Ishikawa (cell line): ENCODE measurements at regions not wholly inside any gene's neighbourhood (a gene's known extent, or its start where the extent isn't known, plus 50 kb on each side); places are given as distances from the start of the nearest gene placed in this dataset.

ENCODE experiments used
- CREB1 ChIP-seq: IDR thresholded peaks from 2 replicates; pipeline ENCODE4 v1.6.1; 2012; ENCODE audit warnings: low read depth
- EGR1 ChIP-seq: IDR thresholded peaks from 2 replicates; pipeline ENCODE4 v1.6.1; 2012
- EP300 ChIP-seq: IDR thresholded peaks from 2 replicates; pipeline ENCODE4 v1.6.1; 2012; ENCODE audit warnings: borderline replicate concordance
- NFIC ChIP-seq: IDR thresholded peaks from 2 replicates; pipeline ENCODE4 v1.6.1; 2012
- RAD21 ChIP-seq: IDR thresholded peaks from 2 replicates; pipeline ENCODE4 v1.6.1; 2012; ENCODE audit warnings: low read depth
- TAF1 ChIP-seq: IDR thresholded peaks from 2 replicates; pipeline ENCODE4 v1.6.1; 2012; ENCODE audit warnings: low read depth, mild to moderate bottlenecking
- TCF12 ChIP-seq: IDR thresholded peaks from 2 replicates; pipeline ENCODE4 v1.6.1; 2012; ENCODE audit warnings: low read depth
- TEAD4 ChIP-seq: IDR thresholded peaks from 2 replicates; pipeline ENCODE4 v1.6.1; 2012
- YY1 ChIP-seq: IDR thresholded peaks from 2 replicates; pipeline ENCODE4 v1.6.1; 2012; ENCODE audit warnings: low read depth
- ZBTB7A ChIP-seq: IDR thresholded peaks from 2 replicates; pipeline ENCODE4 v1.6.1; 2012; ENCODE audit warnings: low read depth
- TF ChIP-seq, protein P1 (sequence below): IDR thresholded peaks from 2 replicates; pipeline ENCODE4 v1.6.1; 2012; ENCODE audit warnings: low read depth, mild to moderate bottlenecking
- TF ChIP-seq, protein P2 (sequence below): IDR thresholded peaks from 2 replicates; pipeline ENCODE4 v1.6.1; 2012

DNA sequence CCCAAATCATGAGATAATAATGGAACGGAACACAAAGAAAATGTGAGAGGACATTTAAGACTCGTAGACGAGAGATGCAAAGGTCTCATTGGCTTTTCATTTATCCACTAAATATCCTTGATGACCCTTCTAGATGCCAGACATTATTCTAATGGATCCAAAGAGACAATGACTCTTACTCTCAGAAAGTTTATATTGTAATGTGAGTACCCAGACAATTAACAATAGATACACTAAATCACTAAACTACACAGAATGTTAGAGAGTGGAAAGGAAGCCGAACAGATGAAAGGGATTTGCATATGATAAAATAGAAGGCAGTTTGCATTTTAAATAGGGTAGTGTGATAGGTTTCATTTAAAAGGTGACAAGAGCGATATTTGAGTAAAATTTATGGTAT, 973.3 kb downstream of the TAF11L14 start:
- TF ChIP-seq TCF12, result no peak
- TF ChIP-seq TAF1, result no peak
- TF ChIP-seq, protein P1, sequence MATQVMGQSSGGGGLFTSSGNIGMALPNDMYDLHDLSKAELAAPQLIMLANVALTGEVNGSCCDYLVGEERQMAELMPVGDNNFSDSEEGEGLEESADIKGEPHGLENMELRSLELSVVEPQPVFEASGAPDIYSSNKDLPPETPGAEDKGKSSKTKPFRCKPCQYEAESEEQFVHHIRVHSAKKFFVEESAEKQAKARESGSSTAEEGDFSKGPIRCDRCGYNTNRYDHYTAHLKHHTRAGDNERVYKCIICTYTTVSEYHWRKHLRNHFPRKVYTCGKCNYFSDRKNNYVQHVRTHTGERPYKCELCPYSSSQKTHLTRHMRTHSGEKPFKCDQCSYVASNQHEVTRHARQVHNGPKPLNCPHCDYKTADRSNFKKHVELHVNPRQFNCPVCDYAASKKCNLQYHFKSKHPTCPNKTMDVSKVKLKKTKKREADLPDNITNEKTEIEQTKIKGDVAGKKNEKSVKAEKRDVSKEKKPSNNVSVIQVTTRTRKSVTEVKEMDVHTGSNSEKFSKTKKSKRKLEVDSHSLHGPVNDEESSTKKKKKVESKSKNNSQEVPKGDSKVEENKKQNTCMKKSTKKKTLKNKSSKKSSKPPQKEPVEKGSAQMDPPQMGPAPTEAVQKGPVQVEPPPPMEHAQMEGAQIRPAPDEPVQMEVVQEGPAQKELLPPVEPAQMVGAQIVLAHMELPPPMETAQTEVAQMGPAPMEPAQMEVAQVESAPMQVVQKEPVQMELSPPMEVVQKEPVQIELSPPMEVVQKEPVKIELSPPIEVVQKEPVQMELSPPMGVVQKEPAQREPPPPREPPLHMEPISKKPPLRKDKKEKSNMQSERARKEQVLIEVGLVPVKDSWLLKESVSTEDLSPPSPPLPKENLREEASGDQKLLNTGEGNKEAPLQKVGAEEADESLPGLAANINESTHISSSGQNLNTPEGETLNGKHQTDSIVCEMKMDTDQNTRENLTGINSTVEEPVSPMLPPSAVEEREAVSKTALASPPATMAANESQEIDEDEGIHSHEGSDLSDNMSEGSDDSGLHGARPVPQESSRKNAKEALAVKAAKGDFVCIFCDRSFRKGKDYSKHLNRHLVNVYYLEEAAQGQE, result no peak
- no peak for TF ChIP-seq NFIC
- no peak for TF ChIP-seq CREB1
- TF ChIP-seq, protein P2, sequence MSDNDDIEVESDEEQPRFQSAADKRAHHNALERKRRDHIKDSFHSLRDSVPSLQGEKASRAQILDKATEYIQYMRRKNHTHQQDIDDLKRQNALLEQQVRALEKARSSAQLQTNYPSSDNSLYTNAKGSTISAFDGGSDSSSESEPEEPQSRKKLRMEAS, result no peak
- no peak for TF ChIP-seq YY1
- TF ChIP-seq TEAD4, result no peak
- no peak for TF ChIP-seq EP300
- no peak for TF ChIP-seq EGR1
- no peak for TF ChIP-seq ZBTB7A
- no peak for TF ChIP-seq RAD21
